ENCODE measurements at regions not wholly inside any gene's neighbourhood (a gene's known extent, or its start where the extent isn't known, plus 50 kb on each side); places are given as distances from the start of the nearest gene placed in this dataset.

- Histone ChIP-seq H4K20me1 (ENCODE audit: insufficient read depth) (no peaks in the 10 kb centered on the region), H3F3A (ENCODE audit: insufficient read depth, low read length, poor library complexity, severe bottlenecking) (no peaks in the 10 kb centered on the region), H3K79me2 (replicated peaks; ENCODE audit: insufficient read depth, low read length) (no peaks in the 10 kb centered on the region), H2AFZ (ENCODE audit: low read depth, low read length) (no peak overlapping the region), H3K4me3 (ENCODE audit: low read length) (no peak overlapping the region), H3K9me2 (ENCODE audit: insufficient read depth, low read length) (no peaks in the 10 kb centered on the region), H3K9me3 (ENCODE audit: low read length) (no peaks in the 10 kb centered on the region), H3K9ac (ENCODE audit: low read length) (no peak overlapping the region), H3K27ac (ENCODE audit: low read length) (no peak overlapping the region), H3K4me2 (ENCODE audit: low read length) (no peak overlapping the region), H3K36me3 (ENCODE audit: insufficient read depth, low read length) (no peaks in the 10 kb centered on the region), H3K27me3 (ENCODE audit: insufficient read depth, low read depth, low read length) (peaks cover 5% of the 10 kb centered on the region)
- TF ChIP-seq EP300 (conservative IDR thresholded peaks at IDR 0.05; ENCODE audit: poor library complexity, severe bottlenecking): no peak
Measured at GRCh38 chr20:56748476-56749377, 119.6 kb downstream of the TFAP2C start.

- H3K9ac ChIP-seq (ENCODE audit: low read length): no peak overlapping the region
- no peak for TF ChIP-seq EZH2 (IDR thresholded peaks at IDR 0.05; ENCODE audit: borderline replicate concordance, insufficient read depth, low read length, poor library complexity, severe bottlenecking)
- no peak for TF ChIP-seq REST (IDR thresholded peaks at IDR 0.05; ENCODE audit: borderline replicate concordance)
- no peak for TF ChIP-seq MXI1 (conservative IDR thresholded peaks at IDR 0.05; ENCODE audit: poor library complexity, severe bottlenecking)
- TF ChIP-seq POLR2AphosphoS5 (IDR thresholded peaks at IDR 0.05): no peak
- TF ChIP-seq EP300 (conservative IDR thresholded peaks at IDR 0.05; ENCODE audit: poor library complexity, severe bottlenecking): no peak
- no peak for TF ChIP-seq CTCF (IDR thresholded peaks at IDR 0.05; ENCODE audit: poor library complexity, severe bottlenecking)
- TF ChIP-seq RAD21 (conservative IDR thresholded peaks at IDR 0.05): no peak
- no peak for TF ChIP-seq SMC3 (conservative IDR thresholded peaks at IDR 0.05; ENCODE audit: poor library complexity)
Measured at GRCh38 chr20:56750430-56750829, 121.3 kb downstream of the TFAP2C start.

More at GRCh38 chr20:56750430-56750829, 121.3 kb downstream of the TFAP2C start:
- peaks cover 5% of the 10 kb centered on the region for H3K27me3 ChIP-seq (ENCODE audit: insufficient read depth, low read depth, low read length)
- no peak overlapping the region for H3K4me3 ChIP-seq (ENCODE audit: low read length)
- H3F3A ChIP-seq (ENCODE audit: insufficient read depth, low read length, poor library complexity, severe bottlenecking): no peaks in the 10 kb centered on the region
- H3K4me2 ChIP-seq (ENCODE audit: low read length): no peak overlapping the region
- H3K79me2 ChIP-seq (replicated peaks; ENCODE audit: insufficient read depth, low read length): no peaks in the 10 kb centered on the region
- no peaks in the 10 kb centered on the region for H3K9me2 ChIP-seq (ENCODE audit: insufficient read depth, low read length)
- H3K27ac ChIP-seq (ENCODE audit: low read length): no peak overlapping the region
- no peaks in the 10 kb centered on the region for H3K36me3 ChIP-seq (ENCODE audit: insufficient read depth, low read length)
- H3K9me3 ChIP-seq (ENCODE audit: low read length): no peaks in the 10 kb centered on the region
- no peak overlapping the region for H2AFZ ChIP-seq (ENCODE audit: low read depth, low read length)
- no peaks in the 10 kb centered on the region for H4K20me1 ChIP-seq (ENCODE audit: insufficient read depth)
